Ishikawa (cell line): ENCODE measurements at regions not wholly inside any gene's neighbourhood (a gene's known extent, or its start where the extent isn't known, plus 50 kb on each side); places are given as distances from the start of the nearest gene placed in this dataset.

Experiments
- CEBPB ChIP-seq: IDR thresholded peaks from 2 replicates; pipeline ENCODE4 v1.6.1; 2012
- CREB1 ChIP-seq: IDR thresholded peaks from 2 replicates; pipeline ENCODE4 v1.6.1; 2012; ENCODE audit warnings: low read depth
- EGR1 ChIP-seq: IDR thresholded peaks from 2 replicates; pipeline ENCODE4 v1.6.1; 2012
- EP300 ChIP-seq: IDR thresholded peaks from 2 replicates; pipeline ENCODE4 v1.6.1; 2012; ENCODE audit warnings: borderline replicate concordance
- FOXM1 ChIP-seq: IDR thresholded peaks from 2 replicates; pipeline ENCODE4 v1.6.1; 2012; ENCODE audit warnings: low read depth, borderline replicate concordance
- NFIC ChIP-seq: IDR thresholded peaks from 2 replicates; pipeline ENCODE4 v1.6.1; 2012
- RAD21 ChIP-seq: IDR thresholded peaks from 2 replicates; pipeline ENCODE4 v1.6.1; 2012; ENCODE audit warnings: low read depth
- TAF1 ChIP-seq: IDR thresholded peaks from 2 replicates; pipeline ENCODE4 v1.6.1; 2012; ENCODE audit warnings: low read depth, mild to moderate bottlenecking
- TCF12 ChIP-seq: IDR thresholded peaks from 2 replicates; pipeline ENCODE4 v1.6.1; 2012; ENCODE audit warnings: low read depth
- TEAD4 ChIP-seq: IDR thresholded peaks from 2 replicates; pipeline ENCODE4 v1.6.1; 2012
- YY1 ChIP-seq: IDR thresholded peaks from 2 replicates; pipeline ENCODE4 v1.6.1; 2012; ENCODE audit warnings: low read depth
- ZBTB7A ChIP-seq: IDR thresholded peaks from 2 replicates; pipeline ENCODE4 v1.6.1; 2012; ENCODE audit warnings: low read depth
- TF ChIP-seq, protein P1 (sequence below): IDR thresholded peaks from 2 replicates; pipeline ENCODE4 v1.6.1; 2012
- TF ChIP-seq, protein P2 (sequence below): IDR thresholded peaks from 2 replicates; pipeline ENCODE4 v1.6.1; 2012
- TF ChIP-seq, protein P3 (sequence below): IDR thresholded peaks from 2 replicates; pipeline ENCODE4 v1.6.1; 2012; ENCODE audit warnings: low read depth, mild to moderate bottlenecking

DNA sequence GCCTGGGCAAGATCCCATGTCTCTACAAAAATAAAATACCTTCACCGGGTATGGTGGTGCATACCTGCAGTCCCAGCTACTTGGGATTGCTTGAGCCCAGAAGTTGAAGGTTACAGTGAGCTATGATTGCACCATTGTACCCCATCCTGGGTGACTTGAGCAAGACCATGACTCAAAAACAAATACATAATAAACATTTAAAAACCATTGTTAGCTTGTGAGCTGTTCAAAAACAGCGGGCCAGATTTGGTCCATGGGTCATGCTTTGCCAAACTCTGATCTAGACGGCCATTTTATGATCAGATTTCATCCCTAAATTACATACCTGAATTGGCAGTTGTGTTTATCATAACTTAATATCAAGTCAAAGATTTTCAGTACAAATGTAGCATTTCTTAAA lies 76.0 kb upstream of the GPM6B start:
- TF ChIP-seq, protein P1, sequence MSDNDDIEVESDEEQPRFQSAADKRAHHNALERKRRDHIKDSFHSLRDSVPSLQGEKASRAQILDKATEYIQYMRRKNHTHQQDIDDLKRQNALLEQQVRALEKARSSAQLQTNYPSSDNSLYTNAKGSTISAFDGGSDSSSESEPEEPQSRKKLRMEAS: no peak
- TF ChIP-seq TEAD4 (no peak), YY1 (no peak), RAD21 (no peak), CREB1 (no peak), ZBTB7A (no peak), TAF1 (no peak), EGR1 (no peak)
- TF ChIP-seq, protein P2, sequence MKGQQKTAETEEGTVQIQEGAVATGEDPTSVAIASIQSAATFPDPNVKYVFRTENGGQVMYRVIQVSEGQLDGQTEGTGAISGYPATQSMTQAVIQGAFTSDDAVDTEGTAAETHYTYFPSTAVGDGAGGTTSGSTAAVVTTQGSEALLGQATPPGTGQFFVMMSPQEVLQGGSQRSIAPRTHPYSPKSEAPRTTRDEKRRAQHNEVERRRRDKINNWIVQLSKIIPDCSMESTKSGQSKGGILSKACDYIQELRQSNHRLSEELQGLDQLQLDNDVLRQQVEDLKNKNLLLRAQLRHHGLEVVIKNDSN: no peak

DNA sequence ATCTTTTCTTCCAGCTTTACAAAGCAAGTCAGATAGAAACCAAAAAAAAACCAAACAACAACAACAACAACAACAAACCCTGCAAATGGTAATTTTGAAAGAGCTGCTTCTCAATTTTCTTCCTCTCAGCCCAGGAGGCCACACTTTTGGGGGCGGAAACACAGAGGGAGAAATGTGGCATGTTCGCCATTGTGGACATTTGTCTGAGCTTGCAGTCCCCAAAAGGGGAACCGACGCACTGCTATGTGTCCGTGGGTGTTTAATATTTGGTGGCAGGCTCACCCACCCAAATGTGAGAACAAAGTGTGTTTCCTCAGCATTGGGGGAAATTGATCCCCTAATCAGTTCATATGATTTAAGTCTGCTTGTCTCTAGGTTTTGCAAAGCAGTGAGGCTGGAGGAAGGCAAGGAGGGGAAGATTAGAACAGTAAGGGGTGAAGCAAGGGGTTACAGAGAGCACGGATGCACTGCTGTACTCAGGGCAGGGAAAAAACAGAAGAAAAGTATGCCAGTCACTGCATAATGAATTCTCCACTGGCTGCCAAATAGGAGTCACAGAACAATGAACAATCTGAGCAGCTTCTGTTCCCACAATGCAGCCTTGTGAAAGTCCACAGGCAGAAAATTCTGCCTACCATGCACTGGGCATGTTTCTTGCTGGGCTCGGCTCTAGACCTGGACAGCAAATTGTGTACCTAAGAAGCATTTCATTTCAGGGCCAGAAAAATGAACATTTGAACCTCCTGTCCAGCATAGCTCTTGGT lies 74.7 kb upstream of the GPM6B start:
- TF ChIP-seq YY1: no peak
- no peak for TF ChIP-seq CEBPB
- no peak for TF ChIP-seq ZBTB7A
- TF ChIP-seq CREB1: no peak
- TF ChIP-seq EP300: no peak
- TF ChIP-seq, protein P1: no peak
- TF ChIP-seq NFIC: no peak
- TF ChIP-seq FOXM1: no peak
- no peak for TF ChIP-seq TAF1
- TF ChIP-seq, protein P2: no peak
- TF ChIP-seq EGR1: no peak
- no peak for TF ChIP-seq TEAD4
- TF ChIP-seq, protein P3, sequence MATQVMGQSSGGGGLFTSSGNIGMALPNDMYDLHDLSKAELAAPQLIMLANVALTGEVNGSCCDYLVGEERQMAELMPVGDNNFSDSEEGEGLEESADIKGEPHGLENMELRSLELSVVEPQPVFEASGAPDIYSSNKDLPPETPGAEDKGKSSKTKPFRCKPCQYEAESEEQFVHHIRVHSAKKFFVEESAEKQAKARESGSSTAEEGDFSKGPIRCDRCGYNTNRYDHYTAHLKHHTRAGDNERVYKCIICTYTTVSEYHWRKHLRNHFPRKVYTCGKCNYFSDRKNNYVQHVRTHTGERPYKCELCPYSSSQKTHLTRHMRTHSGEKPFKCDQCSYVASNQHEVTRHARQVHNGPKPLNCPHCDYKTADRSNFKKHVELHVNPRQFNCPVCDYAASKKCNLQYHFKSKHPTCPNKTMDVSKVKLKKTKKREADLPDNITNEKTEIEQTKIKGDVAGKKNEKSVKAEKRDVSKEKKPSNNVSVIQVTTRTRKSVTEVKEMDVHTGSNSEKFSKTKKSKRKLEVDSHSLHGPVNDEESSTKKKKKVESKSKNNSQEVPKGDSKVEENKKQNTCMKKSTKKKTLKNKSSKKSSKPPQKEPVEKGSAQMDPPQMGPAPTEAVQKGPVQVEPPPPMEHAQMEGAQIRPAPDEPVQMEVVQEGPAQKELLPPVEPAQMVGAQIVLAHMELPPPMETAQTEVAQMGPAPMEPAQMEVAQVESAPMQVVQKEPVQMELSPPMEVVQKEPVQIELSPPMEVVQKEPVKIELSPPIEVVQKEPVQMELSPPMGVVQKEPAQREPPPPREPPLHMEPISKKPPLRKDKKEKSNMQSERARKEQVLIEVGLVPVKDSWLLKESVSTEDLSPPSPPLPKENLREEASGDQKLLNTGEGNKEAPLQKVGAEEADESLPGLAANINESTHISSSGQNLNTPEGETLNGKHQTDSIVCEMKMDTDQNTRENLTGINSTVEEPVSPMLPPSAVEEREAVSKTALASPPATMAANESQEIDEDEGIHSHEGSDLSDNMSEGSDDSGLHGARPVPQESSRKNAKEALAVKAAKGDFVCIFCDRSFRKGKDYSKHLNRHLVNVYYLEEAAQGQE: no peak
- TF ChIP-seq RAD21: no peak
- TF ChIP-seq TCF12: no peak

DNA sequence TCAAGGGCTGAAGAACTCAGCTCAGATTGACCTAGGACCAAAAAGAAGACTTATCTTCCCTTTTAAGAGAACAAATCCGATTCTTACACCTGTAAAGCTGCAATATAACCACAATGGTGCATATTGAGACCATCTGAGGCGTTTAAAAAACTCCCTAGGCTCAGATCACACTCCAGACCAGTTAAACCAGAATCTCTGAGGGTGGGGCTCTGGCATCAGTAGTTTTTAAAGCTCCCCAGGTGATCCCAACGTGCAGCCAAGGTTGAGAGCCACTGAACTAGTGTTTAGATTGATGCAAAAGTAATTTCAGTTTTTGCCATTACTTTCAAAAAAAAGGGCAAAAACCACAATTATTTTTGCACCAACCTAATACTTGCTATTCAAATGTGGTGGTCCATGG lies 73.9 kb upstream of the GPM6B start:
- no peak for TF ChIP-seq TCF12
- no peak for TF ChIP-seq ZBTB7A
- TF ChIP-seq CEBPB: no peak
- no peak for TF ChIP-seq EGR1
- TF ChIP-seq FOXM1: no peak
- no peak for TF ChIP-seq EP300
- no peak for TF ChIP-seq YY1
- TF ChIP-seq NFIC: no peak

DNA sequence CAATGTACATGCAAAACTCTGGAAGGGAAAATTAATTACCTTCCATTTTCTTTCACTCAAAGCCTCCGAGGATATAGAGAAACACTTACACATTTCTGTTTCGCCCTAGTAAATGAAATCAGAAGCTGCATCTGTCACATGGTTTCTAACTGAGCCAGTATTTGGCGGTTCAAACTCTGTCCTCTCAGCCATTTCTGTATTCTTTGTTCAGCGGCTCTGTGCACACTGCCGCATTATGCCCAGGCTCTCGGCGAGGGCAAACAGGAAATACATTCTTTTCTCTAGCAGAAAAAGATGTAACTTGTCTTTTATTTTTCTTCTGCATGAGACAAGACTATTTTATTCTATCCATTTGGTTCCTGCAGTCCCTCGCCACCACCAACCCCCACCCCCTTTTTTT lies 71.4 kb upstream of the GPM6B start:
- no peak for TF ChIP-seq CEBPB

DNA sequence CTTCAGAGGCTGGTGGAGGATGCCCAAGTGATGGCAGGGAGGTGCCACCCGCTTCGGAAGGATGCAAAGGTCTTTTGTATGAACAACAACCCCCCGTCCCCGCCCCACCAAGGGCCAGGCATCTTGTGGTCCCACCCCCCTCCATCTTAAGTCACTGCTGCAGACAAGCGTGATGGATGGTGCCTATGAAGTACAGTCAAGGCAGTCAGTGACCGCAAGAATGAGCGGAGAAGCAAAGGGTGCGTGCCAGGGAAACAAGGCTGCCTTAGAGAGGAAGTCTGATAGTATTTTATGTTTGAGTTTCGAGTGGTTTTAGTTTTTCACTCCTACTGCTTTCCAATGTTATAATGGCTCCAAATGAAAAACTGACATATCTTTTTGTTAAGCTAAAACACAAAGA lies 68.7 kb upstream of the GPM6B start:
- TF ChIP-seq YY1: no peak
- no peak for TF ChIP-seq FOXM1
- no peak for TF ChIP-seq CREB1
- TF ChIP-seq RAD21: no peak
- TF ChIP-seq, protein P3: no peak
- no peak for TF ChIP-seq EP300

DNA sequence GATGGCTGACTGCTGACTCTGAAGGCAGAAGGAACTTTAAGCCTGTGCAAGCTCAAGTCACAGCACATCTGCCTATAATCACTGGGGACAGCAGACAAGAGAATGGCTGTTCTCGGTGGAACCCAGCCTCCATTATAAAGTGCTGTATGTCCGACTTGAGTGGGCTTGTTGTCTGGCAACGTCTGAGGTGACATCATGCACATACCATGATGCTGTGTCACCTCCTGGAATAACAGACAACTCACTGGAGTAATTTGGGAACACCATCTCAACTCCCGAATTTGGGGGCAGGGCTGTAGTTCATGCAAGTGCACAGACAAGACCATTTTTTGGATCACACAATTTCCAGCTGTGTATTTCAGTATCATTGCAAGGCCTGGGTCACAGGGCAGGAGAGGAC lies 59.8 kb upstream of the GPM6B start:
- TF ChIP-seq TCF12 (no peak), TEAD4 (no peak), FOXM1 (no peak), TAF1 (no peak), EGR1 (no peak), NFIC (no peak), CREB1 (no peak), YY1 (no peak), RAD21 (no peak), EP300 (no peak), CEBPB (no peak), ZBTB7A (no peak)
- TF ChIP-seq, protein P2: no peak
- TF ChIP-seq, protein P1: no peak
- TF ChIP-seq, protein P3: no peak
